SK-N-SH (cell line): ENCODE measurements at regions not wholly inside any gene's neighbourhood (a gene's known extent, or its start where the extent isn't known, plus 50 kb on each side); places are given as distances from the start of the nearest gene placed in this dataset.

ENCODE experiments used
- CTCF ChIA-PET: fragments of 300-600, 350-600 bp; formaldehyde crosslinking; extraction: SDS; loops from one replicate; lab custom pipeline; 2021; lab: Yijun Ruan, JAX
- POLR2A ChIA-PET: fragments of 350-600 bp; sonication (Branson Sonifier 250); formaldehyde crosslinking; extraction: SDS; loops from one replicate; lab custom pipeline; 2020; ENCODE audit warnings: antibody characterized with exemption, inconsistent platforms; lab: Yijun Ruan, JAX
- DNase-seq: peaks from one replicate; pipeline ENCODE4 v3.0.0; 2012
- H2AFZ ChIP-seq: fragments of 200-600 bp; sonication (generic); 2 replicates; pipeline ENCODE4 v1.8.1; 2016; ENCODE audit warnings: antibody characterized with exemption, mild to moderate bottlenecking, low read depth
- H3F3A ChIP-seq: fragments of 200-600 bp; sonication (generic); replicated peaks from 2 replicates; pipeline ENCODE3; 2016; ENCODE audit warnings: antibody characterized with exemption, mild to moderate bottlenecking; ENCODE audit not compliant: insufficient read depth
- H3K27ac ChIP-seq, 2 experiments: fragments of 200-500 bp in 1 of 2; fragments of 200-600 bp in 1 of 2; sonication (Bioruptor generic) in 1 of 2; sonication (generic), shearing (Covaris generic) in 1 of 2; 2 replicates each; pipeline versions ENCODE4 v1.5.1 to v1.6.1; 2014 to 2016; ENCODE audit warnings: low read depth in 2 of 2, inconsistent platforms in 1 of 2, low read length in 1 of 2, mild to moderate bottlenecking in 1 of 2, mixed read lengths in 1 of 2
- H3K27me3 ChIP-seq: fragments of 200-600 bp; sonication (generic), shearing (Covaris generic); 2 replicates; pipeline ENCODE4 v1.6.1; 2016; ENCODE audit warnings: mixed run types; ENCODE audit not compliant: insufficient read depth
- H3K36me3 ChIP-seq, 2 experiments: fragments of 200-500 bp in 1 of 2; fragments of 200-600 bp in 1 of 2; sonication (Bioruptor generic) in 1 of 2; sonication (generic) in 1 of 2; replicated peaks in 1 of 2; 2 replicates each; pipeline versions ENCODE3 to v1.5.1; 2014 to 2016; ENCODE audit warnings: low read length in 1 of 2, mild to moderate bottlenecking in 1 of 2; ENCODE audit not compliant: insufficient read depth in 2 of 2, control insufficient read depth in 1 of 2
- H3K4me1 ChIP-seq, 2 experiments: fragments of 200-500 bp in 1 of 2; fragments of 200-600 bp in 1 of 2; sonication (Bioruptor generic) in 1 of 2; sonication (generic), shearing (Covaris generic) in 1 of 2; 2 replicates each; pipeline versions ENCODE4 v1.5.1 to v1.6.1; 2014 to 2016; ENCODE audit warnings: low read depth in 1 of 2, low read length in 1 of 2, mixed run types in 1 of 2; ENCODE audit not compliant: insufficient read depth in 2 of 2, control insufficient read depth in 1 of 2
- H3K4me2 ChIP-seq: fragments of 200-600 bp; sonication (generic), shearing (Covaris generic); 2 replicates; pipeline ENCODE4 v1.6.1; 2017; ENCODE audit warnings: mixed run types
- H3K4me3 ChIP-seq, 2 experiments: fragments of 200-500 bp in 1 of 2; fragments of 200-600 bp in 1 of 2; sonication (Bioruptor generic) in 1 of 2; sonication (generic), shearing (Covaris generic) in 1 of 2; 2 replicates each; pipeline versions ENCODE4 v1.5.1 to v1.8.1; 2014 to 2016; ENCODE audit warnings: low read depth in 2 of 2, inconsistent platforms in 1 of 2, low read length in 1 of 2, mild to moderate bottlenecking in 1 of 2, mixed read lengths in 1 of 2, moderate library complexity in 1 of 2
- H3K79me2 ChIP-seq: fragments of 200-600 bp; sonication (generic); 2 replicates; pipeline ENCODE4 v1.8.1; 2017; ENCODE audit warnings: mild to moderate bottlenecking; ENCODE audit not compliant: insufficient read depth
- H3K9ac ChIP-seq: fragments of 200-600 bp; sonication (generic); 2 replicates; pipeline ENCODE4 v1.6.1; 2017; ENCODE audit warnings: mixed run types
- H3K9me2 ChIP-seq: fragments of 200-600 bp; sonication (generic); 2 replicates; pipeline ENCODE4 v1.6.1; 2017; ENCODE audit warnings: mixed run types
- H3K9me3 ChIP-seq: fragments of 200-600 bp; sonication (generic); 2 replicates; pipeline ENCODE4 v1.6.1; 2017; ENCODE audit warnings: mixed run types, mild to moderate bottlenecking, moderate library complexity
- H4K20me1 ChIP-seq: fragments of 200-600 bp; sonication (generic); 2 replicates; pipeline ENCODE4 v1.6.1; 2017; ENCODE audit warnings: mild to moderate bottlenecking, mixed run types; ENCODE audit not compliant: insufficient read depth
- CTCF ChIP-seq: fragments of 200-600 bp; sonication (generic); IDR thresholded peaks from 2 replicates; pipeline ENCODE4 v1.6.1; 2017; ENCODE audit warnings: antibody characterized with exemption, mild to moderate bottlenecking, moderate library complexity
- ELF1 ChIP-seq: IDR thresholded peaks from 2 replicates; pipeline ENCODE4 v1.4.0; 2012
- EP300 ChIP-seq, 2 experiments: IDR thresholded peaks; 2 replicates each; pipeline versions ENCODE4 v1.4.0 to v1.6.1; 2012; ENCODE audit warnings: borderline replicate concordance in 1 of 2, low read depth in 1 of 2, low read length in 1 of 2
- EZH2phosphoT487 ChIP-seq: fragments of 200-600 bp; sonication (generic); IDR thresholded peaks from 2 replicates; pipeline ENCODE4 v1.6.1; 2017; ENCODE audit warnings: low read depth, mixed run types, mild to moderate bottlenecking, antibody characterized with exemption, moderate library complexity, borderline replicate concordance
- FOSL2 ChIP-seq: IDR thresholded peaks from 2 replicates; pipeline ENCODE4 v1.4.0; 2012; ENCODE audit warnings: low read depth, mild to moderate bottlenecking, moderate library complexity, borderline replicate concordance
- FOXM1 ChIP-seq: IDR thresholded peaks from 2 replicates; pipeline ENCODE4 v1.4.0; 2012; ENCODE audit warnings: low read depth, mild to moderate bottlenecking
- GABPA ChIP-seq: IDR thresholded peaks from 2 replicates; pipeline ENCODE4 v1.4.0; 2012; ENCODE audit warnings: low read depth, mild to moderate bottlenecking
- IRF3 ChIP-seq: fragments of 150-350 bp; IDR thresholded peaks from 2 replicates; pipeline ENCODE4 v1.6.1; 2016; ENCODE audit warnings: mild to moderate bottlenecking, low read depth, low read length
- MAX ChIP-seq: IDR thresholded peaks from 2 replicates; pipeline ENCODE4 v1.4.0; 2012; ENCODE audit warnings: low read depth
- MEF2A ChIP-seq: IDR thresholded peaks from 2 replicates; pipeline ENCODE4 v1.4.0; 2012; ENCODE audit warnings: low read depth, borderline replicate concordance
- NFIC ChIP-seq: IDR thresholded peaks from 2 replicates; pipeline ENCODE4 v1.4.0; 2012; ENCODE audit warnings: borderline replicate concordance
- NRF1 ChIP-seq: IDR thresholded peaks from 2 replicates; pipeline ENCODE4 v1.6.1; 2012; ENCODE audit warnings: low read depth, mild to moderate bottlenecking, low read length
- POLR2AphosphoS5 ChIP-seq: IDR thresholded peaks from 2 replicates; pipeline ENCODE4 v1.6.1; 2012; ENCODE audit warnings: low read depth, low read length
- RCOR1 ChIP-seq: fragments of 150-350 bp; IDR thresholded peaks from 2 replicates; pipeline ENCODE4 v1.6.1; 2017; ENCODE audit warnings: antibody characterized with exemption, low read length
- REST ChIP-seq: IDR thresholded peaks from 2 replicates; pipeline ENCODE4 v1.6.1; 2012; ENCODE audit warnings: mild to moderate bottlenecking, low read depth, low read length, moderate library complexity
- RFX5 ChIP-seq: IDR thresholded peaks from 2 replicates; pipeline ENCODE4 v1.6.1; 2012; ENCODE audit warnings: mild to moderate bottlenecking, improper control_type of control experiment, low read length
- RXRA ChIP-seq: IDR thresholded peaks from 2 replicates; pipeline ENCODE4 v1.4.0; 2012; ENCODE audit warnings: low read depth, mild to moderate bottlenecking, borderline replicate concordance
- TAF1 ChIP-seq: IDR thresholded peaks from 2 replicates; pipeline ENCODE4 v1.6.1; 2012; ENCODE audit warnings: low read depth, mild to moderate bottlenecking, low read length, moderate library complexity, borderline replicate concordance
- TCF12 ChIP-seq: IDR thresholded peaks from 2 replicates; pipeline ENCODE4 v1.4.0; 2012
- USF1 ChIP-seq: IDR thresholded peaks from 2 replicates; pipeline ENCODE4 v1.4.0; 2012; ENCODE audit warnings: low read depth, borderline replicate concordance
- YY1 ChIP-seq: IDR thresholded peaks from 2 replicates; pipeline ENCODE4 v1.4.0; 2012; ENCODE audit warnings: low read depth, mild to moderate bottlenecking
- WGBS: methylation state at CpG from one replicate; pipeline ENCODE4 v1.1.6; 2017; ENCODE audit warnings: low lambda C conversion rate; 5-methylcytosine and 5-hydroxymethylcytosine counted together

- TF ChIP-seq IRF3 (no peak), EZH2phosphoT487 (no peak), YY1 (no peak), REST (no peak), FOSL2 (no peak), TCF12 (no peak), RCOR1 (no peak), MAX (no peak), POLR2AphosphoS5 (no peak), RFX5 (no peak)
Observed at GRCh38 chr7:49714182-49714581, 59.3 kb upstream of the VWC2 start (continued).

- CTCF ChIA-PET = interaction anchor here (0.9 kb wide), 1 partner anchor 14 kb away, joined by 3 read pairs; no protein-coding TSS in a partner anchor
- no peaks in the 10 kb centered on the region for H3K79me2 ChIP-seq
- no peaks in the 10 kb centered on the region for H3K4me1 ChIP-seq
- DNase-seq = no peak
- WGBS = 5% methylated on average over 2 of the region's 2 CpGs
- no peaks in the 10 kb centered on the region for H3K9me2 ChIP-seq
- H3K36me3 ChIP-seq = no peaks in the 10 kb centered on the region
- H3K9ac ChIP-seq = no peak overlapping the region
- H3K4me3 ChIP-seq = no peak overlapping the region
- no peak overlapping the region for H3K27ac ChIP-seq
- H4K20me1 ChIP-seq = no peaks in the 10 kb centered on the region
- no peaks in the 10 kb centered on the region for H3F3A ChIP-seq
- no peak overlapping the region for H2AFZ ChIP-seq
- H3K4me2 ChIP-seq = no peak overlapping the region
- H3K9me3 ChIP-seq = no peaks in the 10 kb centered on the region
- 0 out of 2 replicates have a peak, but pooled peaks cover 9% of the 10 kb centered on the region for H3K27me3 ChIP-seq
- POLR2A ChIA-PET = no interaction called here
- TF ChIP-seq POLR2AphosphoS5 (no peak), USF1 (no peak), NFIC (no peak), NRF1 (no peak), REST (no peak), RXRA (no peak), TCF12 (no peak), RFX5 (no peak), MEF2A (no peak), GABPA (no peak), CTCF (no peak), ELF1 (no peak), MAX (no peak), FOXM1 (no peak), EP300 (IDR thresholded peaks at IDR 0.05; ENCODE audit: borderline replicate concordance in 1 of 2, low read depth in 1 of 2, low read length in 1 of 2) (no peak), TAF1 (no peak)
Observed at GRCh38 chr7:49715486-49715885, 58.0 kb upstream of the VWC2 start.
